Esophagus muscularis mucosa (tissue), 4 donors: ENCODE measurements at regions not wholly inside any gene's neighbourhood (a gene's known extent, or its start where the extent isn't known, plus 50 kb on each side); places are given as distances from the start of the nearest gene placed in this dataset.
A peak's percentile ranks its signal among the peaks of the same experiment; 100 is the strongest.

Experiments
- EP300 ChIP-seq: sonication (generic); formaldehyde crosslinking; IDR thresholded peaks from one replicate; pipeline ENCODE4 v1.6.1; 2017; ENCODE audit warnings: antibody characterized with exemption
- POLR2A ChIP-seq: fragments of 450-650 bp; IDR thresholded peaks from one replicate; pipeline ENCODE4 v1.6.1; 2017; ENCODE audit warnings: antibody characterized with exemption, moderate library complexity, mild to moderate bottlenecking, low read depth
- POLR2AphosphoS5 ChIP-seq, 2 donors: sonication (generic); formaldehyde crosslinking; IDR thresholded peaks; one replicate each; pipeline ENCODE4 v1.6.1; 2017; ENCODE audit warnings: antibody characterized with exemption in 2 of 2
- TF ChIP-seq, protein P1 (sequence below), 3 experiments: fragments of 200-600 bp in 2 of 3; fragments of 450-650 bp in 1 of 3; sonication (generic) in 2 of 3; IDR thresholded peaks; one replicate each; pipeline ENCODE4 v1.5.1; 2017 to 2019; ENCODE audit warnings: antibody characterized with exemption in 3 of 3, mild to moderate bottlenecking in 2 of 3, moderate library complexity in 1 of 3

DNA sequence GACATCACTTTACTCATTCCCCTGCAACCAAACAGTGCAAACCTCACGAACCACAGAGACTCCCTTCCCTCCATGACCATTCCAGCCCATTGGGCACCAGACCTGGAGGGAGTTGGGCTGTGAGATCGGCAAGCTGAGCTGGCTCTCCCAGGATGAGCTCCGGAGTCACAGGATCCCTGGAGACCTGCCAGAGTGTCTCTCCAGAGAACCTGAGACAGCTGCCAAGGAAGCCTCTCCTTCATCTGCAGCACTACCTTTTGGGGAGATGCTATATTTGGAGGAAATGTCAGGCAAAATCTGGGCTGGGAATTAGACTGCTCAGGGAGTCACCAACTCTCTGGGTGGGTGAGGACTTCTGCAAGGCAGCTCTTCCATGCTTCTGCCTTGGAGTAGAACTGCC, 417.4 kb downstream of the TNS1 start:
- TF ChIP-seq POLR2A (no peak), EP300 (no peak), POLR2AphosphoS5 (IDR thresholded peaks at IDR 0.05) (peak in 1 of 2 donors; percentile 34)
- TF ChIP-seq, protein P1, sequence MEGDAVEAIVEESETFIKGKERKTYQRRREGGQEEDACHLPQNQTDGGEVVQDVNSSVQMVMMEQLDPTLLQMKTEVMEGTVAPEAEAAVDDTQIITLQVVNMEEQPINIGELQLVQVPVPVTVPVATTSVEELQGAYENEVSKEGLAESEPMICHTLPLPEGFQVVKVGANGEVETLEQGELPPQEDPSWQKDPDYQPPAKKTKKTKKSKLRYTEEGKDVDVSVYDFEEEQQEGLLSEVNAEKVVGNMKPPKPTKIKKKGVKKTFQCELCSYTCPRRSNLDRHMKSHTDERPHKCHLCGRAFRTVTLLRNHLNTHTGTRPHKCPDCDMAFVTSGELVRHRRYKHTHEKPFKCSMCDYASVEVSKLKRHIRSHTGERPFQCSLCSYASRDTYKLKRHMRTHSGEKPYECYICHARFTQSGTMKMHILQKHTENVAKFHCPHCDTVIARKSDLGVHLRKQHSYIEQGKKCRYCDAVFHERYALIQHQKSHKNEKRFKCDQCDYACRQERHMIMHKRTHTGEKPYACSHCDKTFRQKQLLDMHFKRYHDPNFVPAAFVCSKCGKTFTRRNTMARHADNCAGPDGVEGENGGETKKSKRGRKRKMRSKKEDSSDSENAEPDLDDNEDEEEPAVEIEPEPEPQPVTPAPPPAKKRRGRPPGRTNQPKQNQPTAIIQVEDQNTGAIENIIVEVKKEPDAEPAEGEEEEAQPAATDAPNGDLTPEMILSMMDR (IDR thresholded peaks at IDR 0.05), result no peak
